ENCODE measurements at regions not wholly inside any gene's neighbourhood (a gene's known extent, or its start where the extent isn't known, plus 50 kb on each side); places are given as distances from the start of the nearest gene placed in this dataset.
A peak's percentile ranks its signal among the peaks of the same experiment; 100 is the strongest.

GRCh38 chr18:38981389-38981788 lies 1415.8 kb upstream of the CELF4 start:
- DNase-seq, result no peak

- DNase-seq, result no peak
Observed at GRCh38 chr18:38980420-38980819, 1414.8 kb upstream of the CELF4 start.

- no peak for DNase-seq
Observed at GRCh38 chr18:38972571-38972970, 1407.0 kb upstream of the CELF4 start.

DNA sequence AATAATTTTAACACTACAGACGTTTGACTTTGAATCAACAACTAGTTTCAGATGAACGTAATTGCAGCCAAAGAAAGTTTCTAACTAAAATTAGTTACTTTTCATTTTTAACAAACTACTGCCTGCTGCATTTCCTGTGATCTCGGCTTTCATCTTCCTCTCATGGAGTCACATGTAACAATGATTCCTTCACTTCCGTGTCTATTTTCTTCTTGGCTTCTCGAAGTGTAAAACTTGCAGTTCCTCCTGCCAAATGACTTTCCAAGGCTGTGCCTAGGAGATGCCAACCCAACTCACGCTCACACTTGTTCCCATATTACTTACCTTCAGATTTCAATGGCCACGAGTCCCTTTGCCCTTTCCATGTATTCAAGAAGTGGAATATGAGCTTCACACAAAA lies 1406.3 kb upstream of the CELF4 start:
- no peak for DNase-seq

DNA sequence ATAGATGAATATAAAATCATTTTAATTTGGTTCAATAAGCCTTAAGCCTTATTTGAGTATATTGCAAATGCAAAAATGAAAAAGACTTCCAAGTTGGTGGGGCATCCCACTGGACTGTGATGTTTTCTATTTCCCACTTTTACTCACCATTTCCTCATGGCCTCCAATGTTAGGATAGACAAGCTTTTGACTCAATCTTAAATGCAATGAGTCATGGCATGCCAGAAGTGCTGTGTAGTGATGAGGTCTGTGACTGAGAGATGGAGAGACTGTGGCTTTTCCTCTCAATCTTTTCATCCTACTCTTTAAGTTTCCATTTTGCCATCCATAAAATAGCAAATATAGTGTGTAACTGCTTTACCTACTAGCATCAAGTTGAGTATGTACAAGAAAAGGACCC lies 1401.2 kb upstream of the CELF4 start:
- no peak for DNase-seq

DNA sequence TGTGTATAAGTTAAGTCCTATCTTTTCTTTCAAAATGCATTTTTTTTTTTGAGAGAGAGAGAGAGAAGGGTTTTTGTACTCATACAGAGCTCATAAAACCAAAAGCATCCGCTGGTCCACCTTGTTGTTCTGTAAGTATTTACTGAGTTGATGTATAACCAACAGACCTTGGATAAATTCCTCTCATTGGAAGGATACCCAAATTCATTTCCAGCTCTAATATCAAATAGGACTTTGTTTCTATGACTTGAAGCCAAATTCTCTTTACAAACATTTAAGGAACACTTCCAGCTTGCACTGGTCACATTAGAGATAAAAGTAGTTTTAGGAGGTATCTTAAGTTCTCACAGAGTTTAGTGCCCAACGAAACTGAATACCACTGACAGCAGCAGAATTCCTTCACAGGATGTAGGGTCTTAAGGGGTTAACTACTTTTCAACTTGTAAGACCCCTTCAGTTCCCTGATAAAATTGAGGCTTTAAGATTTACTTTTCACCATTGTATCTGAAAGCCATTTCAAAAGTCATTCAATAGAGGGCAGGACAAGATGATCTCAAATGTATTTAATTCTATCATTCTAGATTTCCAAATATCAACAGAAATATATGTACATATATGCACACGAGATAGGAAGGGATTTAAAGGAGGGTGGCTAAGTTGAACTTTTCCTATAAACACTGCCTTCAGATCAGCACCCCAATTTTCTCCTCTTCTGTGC lies 1398.5 kb upstream of the CELF4 start:
- DNase-seq, result no peak

DNA sequence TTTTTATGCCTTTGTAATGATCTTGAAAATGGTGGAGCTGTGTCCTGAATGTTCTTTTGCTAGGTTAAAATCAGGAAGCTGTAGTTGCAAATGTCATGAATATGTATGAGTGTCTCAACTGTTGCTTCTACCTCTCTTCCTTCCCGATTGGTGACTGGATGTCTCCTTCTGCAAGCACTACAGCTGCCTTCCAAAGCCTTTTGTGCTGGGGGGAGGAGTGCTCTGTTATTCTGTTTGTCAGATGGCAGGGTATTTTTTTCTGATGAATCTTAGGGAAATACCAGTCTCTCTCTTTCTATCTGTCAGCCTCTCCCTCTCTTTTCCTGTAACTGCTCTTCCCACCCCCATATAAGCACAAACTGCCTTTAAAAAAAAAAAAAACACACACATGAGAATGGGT lies 1396.3 kb upstream of the CELF4 start:
- no peak for DNase-seq

- DNase-seq, result no peak
Observed at GRCh38 chr18:38957736-38958135, 1392.1 kb upstream of the CELF4 start.

DNA sequence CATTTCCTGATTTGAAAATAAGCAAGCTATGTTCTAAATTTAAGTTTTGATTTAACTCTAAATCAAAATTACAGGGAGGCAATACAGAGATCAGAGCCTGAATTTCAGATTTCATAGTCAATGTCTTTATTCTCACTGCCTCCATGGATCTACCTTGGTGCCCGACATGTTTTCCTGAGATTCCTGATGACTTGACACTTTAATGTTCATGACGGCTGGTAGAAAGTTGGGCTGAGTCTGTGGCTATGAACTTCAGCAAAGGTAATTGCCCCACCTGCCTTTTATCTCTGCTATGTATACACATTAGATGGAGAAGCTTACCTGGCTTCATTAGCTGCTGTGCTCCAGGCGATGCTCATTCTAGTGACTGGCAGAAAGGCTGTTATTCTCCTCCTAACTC lies 1390.5 kb upstream of the CELF4 start:
- DNase-seq, result no peak

GRCh38 chr18:38951633-38952032 lies 1386.0 kb upstream of the CELF4 start:
- no peak for DNase-seq

DNA sequence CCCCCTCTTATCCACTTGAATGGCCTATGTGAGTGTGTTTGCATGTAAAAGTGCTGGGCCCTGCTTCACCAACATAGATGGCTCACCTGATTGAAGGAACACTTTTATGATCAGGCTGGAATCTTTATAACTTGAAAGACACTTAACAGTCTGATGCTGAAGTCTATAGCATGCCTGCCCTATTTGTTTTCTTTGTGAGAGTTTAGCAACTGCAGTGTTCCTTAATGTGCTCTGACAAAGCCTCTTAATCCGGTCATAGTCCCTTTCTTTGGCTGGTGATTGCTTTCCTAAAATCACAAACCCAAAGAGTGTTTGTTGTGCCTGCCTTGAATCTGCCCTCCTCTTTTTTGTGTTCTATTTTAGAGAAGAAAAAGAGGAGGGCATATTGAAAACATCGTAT lies 1382.8 kb upstream of the CELF4 start:
- no peak for DNase-seq

DNA sequence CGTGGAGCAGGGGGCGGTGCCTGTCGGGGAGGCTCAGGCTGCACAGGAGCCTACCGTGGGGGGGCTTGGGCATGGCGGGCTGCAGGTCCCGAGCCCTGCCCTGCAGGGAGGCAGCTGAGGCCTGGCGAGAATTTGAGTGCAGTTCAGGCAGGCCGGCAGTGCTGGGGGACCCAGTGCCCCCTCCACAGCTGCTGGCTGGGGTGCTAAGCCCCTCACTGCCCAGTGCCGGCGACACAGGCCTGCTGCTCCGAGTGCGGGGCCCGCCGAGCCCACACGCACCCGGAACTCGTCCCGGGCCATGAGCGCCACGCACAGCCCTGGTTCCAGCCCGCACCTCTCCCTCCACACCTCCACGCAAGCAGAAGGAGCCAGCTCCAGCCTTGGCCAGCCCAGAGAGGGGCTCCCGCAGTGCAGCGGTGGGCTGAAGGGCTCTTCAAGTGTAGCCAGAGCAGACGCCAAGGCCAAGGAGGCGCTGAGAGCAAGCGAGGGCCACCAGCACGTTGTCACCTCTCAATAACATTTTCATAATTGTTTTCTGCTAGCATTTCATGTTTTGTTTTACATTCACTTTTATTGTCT lies 1378.9 kb upstream of the CELF4 start:
- DNase-seq, result peak in 1 of 4 experiments; percentile 0

- no peak for DNase-seq
Observed at GRCh38 chr18:38941711-38942561, 1376.3 kb upstream of the CELF4 start.

DNA sequence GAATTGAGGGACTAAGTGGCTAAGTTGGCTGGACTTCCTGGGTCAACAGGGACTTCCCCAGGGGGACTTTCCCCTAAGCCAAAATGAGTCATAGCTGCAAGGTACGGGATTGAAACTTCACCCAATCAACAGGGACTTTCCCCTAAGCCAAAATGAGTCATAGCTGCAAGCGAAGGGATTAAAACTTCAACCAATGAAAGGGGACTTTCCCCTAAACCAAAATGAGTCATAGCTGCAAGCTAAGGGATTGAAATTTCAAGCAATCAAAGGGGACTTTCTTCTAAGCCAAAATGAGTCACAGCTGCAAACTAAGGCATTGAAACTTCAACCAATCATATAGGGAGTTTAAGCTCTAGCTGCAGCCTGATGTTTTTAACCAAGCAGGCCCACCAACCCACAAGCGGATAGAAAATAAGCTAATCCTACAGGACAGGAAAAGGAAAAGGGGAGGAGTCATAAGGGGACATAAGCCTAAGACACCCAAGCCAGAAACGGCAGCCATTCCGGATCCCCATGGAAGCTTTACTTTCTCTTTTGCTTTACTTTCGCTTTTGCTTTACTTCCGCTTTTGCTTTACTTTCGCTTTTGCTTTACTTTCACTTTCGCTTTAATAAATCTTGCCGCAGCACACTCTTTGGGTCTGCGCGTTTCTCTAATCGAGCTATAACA lies 1375.4 kb upstream of the CELF4 start:
- no peak for DNase-seq

GRCh38 chr18:38940475-38940862 lies 1374.9 kb upstream of the CELF4 start:
- DNase-seq, result no peak

- no peak for DNase-seq
Observed at GRCh38 chr18:38933910-38934510, 1368.4 kb upstream of the CELF4 start.

DNA sequence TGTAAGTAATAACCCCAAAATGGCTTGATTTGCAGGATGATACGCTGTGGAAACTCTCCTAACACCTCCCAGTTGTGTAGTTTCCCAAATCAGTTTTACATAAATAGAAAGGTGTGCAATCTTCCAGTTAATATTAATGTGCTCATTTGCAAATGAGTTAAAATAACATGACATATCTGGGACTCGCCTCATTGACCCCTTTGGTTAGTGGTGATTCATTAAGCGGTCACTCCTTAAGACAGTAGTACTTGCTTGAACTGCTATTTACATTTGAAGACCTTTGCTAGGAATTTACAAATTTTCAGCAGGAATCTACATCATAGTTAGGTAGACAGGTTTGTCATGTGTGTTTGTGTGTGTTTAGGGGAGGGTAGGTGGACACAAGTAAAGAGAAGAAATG lies 1367.7 kb upstream of the CELF4 start:
- no peak for DNase-seq

DNA sequence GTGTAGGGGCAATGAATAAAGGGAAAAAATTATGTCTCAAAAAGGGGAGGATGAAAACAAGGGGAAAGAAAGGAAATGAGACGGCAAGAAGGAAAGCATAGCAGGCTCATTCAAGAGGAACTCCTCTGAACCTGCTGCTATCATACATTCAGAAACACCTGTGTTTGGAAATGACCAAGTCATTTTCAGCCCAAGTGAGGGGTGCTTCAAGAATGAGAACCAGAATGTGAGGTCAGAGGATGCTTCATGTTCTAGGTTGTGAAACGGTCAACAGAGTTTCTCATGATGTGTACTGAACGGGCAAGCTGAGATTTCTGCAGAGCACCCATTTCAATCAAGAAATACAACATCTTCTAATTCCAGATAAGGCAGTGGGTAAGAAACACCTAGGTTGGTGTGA lies 1367.2 kb upstream of the CELF4 start:
- DNase-seq, result no peak

- DNase-seq, result no peak
Observed at GRCh38 chr18:38931754-38932050, 1366.1 kb upstream of the CELF4 start.

- DNase-seq, result no peak
Observed at GRCh38 chr18:38930881-38931753, 1365.5 kb upstream of the CELF4 start.

DNA sequence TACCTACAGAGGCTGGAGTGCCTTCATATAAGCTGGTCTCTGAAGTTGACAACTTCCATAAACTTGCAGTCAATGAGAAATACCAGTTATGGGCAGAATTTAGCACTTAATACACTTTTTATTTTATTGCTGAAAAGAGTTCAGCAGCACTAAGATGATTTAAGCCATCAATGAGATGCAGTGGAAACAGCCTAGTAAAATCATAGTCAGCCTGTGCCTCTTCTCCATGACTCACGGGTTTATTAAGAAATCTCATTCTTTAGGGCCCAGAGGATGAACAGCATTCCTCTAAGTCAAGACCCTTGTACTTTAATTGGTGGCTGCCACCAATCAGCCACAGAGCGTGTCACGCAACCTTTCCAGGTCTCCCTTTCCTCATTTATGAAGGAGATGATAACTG lies 1357.9 kb upstream of the CELF4 start:
- no peak for DNase-seq

DNA sequence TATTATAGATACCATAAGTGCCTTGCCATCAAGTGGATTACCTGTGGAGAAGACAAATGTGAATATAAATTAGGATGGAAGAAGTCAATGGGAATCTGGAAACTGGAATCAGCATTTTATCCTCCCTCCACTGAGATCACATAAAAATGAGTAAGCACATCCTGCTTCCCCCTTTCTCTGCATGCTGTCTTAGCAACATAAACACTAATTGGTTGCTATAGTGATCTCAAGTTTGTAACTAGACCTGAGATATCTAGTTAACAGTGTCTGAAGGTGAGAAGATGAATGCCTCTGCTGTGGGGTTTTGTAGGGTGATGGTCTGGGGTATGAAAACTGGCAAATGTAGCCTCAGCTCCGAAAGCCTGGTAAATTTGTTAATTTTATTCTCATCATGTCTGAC lies 1357.5 kb upstream of the CELF4 start:
- no peak for DNase-seq
